Stimulated activated CD4-positive, alpha-beta T cell treated with anti-CD3 and anti-CD28 coated beads, Interleukin-15, amount 100 ng/mL, for 48 hours (primary cell): ENCODE measurements at regions not wholly inside any gene's neighbourhood (a gene's known extent, or its start where the extent isn't known, plus 50 kb on each side); places are given as distances from the start of the nearest gene placed in this dataset.
"Not testable (repeated sequence)": the region's sequence is repeated elsewhere in the genome, so short reads cannot be mapped to it uniquely, and the experiment has no call there.

Experiments used
- DNase-seq, 2 donors: peaks; one replicate each; pipeline ENCODE4 v3.0.0-alpha.2; 2020; ENCODE audit warnings: low read depth in 2 of 2

DNA sequence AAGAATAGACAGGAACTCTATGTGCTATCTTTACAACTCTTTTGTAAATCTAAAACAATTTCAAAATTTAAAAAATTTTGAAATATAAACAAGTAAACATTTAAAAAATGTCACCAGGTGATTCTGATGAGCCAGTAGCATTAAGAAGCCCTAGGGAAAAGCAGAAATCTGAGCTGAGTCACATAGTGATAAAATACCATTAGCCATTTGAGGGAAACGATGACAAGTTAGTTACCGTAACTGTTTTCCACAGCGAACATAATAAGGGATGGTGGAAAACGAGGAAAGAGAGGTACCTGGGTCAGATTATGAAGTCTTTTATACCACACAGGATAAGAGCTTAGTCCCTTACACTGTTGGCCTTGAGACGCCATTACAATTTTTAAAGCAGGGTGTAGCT lies 55.5 kb downstream of the PRR15 start:
- DNase-seq = no peak

DNA sequence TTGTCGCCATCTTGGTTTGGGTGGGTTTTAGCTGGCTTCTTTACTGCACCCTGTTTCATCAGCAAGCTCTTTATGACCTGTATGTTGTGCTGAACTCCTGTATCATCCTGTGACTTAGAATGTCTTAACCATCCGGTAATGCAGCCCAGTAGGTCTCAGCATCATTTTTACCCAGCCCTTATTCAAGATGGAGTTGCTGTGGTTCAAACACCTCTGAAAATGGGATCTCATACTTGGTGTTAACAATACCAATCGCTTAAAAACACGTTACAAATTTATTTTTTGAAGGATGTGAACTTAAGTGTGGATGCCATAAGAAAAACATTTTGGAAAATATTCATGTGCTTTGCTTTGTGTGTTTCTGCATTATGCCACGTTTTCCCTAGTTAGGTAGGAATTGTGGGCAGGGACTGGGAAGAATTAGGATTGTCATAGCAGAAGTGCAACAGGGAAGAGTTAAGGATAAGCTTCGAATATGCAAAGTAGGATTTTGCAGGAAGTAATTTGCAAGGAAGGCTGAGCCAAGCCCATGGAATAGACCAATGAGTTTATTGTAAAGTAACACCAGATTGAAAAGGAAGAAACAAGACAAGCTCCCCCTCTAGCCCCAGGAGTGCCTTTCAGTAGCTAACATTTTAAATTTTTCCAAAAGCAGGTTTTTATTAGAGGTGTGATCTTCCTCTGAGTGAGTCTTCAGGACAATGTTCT lies 56.4 kb downstream of the PRR15 start:
- DNase-seq = no peak

DNA sequence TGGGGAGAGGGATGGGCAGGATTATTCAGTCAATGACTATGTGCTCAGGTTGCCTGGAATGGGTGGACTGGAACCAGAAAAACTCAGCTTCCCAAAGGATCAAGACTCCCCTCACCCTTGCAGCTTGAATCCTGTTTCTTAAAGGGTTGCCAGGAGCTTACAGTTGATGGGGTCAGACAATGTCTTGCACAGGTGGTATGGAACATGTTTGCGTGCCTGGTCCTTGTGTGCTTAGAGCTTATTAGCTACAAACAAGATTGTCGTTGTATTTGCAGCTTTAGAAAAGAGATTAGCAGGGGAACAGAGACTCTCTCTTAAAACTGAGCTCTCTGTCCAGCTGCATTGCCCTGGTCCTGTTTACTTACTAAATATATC lies 56.9 kb downstream of the PRR15 start:
- no peak for DNase-seq

DNA sequence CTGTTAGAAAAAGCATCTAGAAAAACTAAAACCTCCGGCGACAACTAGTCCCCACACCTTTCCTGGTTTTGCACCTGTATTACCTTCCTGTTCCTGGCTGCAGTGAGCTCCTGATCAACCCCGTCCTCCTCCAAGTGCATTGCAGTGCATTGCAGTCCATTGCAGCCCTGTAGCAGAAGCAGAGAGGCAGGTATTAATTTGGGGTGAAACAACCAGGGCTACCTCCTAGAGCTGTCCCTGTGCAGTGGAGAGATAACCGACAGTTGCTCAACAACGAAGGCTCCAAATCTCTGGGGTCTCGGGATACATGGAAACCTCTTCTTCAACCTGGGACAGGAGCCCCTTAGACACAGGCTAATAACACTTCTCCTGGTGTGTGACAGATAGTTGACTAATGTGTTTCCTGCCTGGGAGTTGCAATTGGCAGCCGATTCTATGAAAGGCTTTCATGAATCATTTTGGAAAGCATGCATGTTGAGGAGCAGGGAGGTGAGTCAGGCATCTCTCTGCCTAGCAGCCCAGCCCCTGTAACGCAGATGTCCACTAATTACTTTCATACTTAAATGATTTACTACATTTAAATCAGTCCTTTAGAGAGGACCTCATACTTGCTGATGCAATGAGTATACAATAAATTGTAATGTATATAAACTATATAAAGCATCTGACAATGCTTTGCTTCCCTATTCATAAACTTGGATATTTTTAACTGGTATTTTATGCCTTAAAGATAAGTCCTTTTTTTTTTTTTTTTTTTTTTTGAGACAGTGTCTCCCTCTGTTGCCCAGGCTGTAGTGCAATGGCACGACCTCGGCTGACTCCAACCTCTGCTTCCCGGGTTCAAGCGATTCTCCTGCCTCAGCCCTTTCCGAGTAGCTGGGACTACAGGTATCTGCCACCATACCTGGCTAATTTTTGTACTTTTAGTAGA lies 59.0 kb downstream of the PRR15 start:
- no peak for DNase-seq

DNA sequence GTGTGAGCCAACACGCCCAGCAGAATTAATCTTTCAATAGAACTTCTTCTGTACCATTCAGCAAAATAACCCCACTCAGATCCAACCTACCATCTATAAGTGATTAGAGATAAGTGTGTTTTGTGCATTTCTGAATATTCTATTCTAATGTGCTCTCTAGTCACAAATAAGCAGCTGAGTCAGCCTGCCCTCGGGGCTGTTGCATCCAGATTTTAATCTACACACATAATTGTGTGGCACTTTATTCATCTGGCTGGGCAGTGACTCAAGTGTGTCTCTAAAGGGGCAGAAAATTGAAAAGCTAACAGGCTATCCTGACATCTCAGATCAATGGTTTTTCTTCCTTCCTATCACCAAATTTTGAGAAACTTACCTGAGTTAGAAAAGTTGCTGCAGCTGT lies 60.3 kb downstream of the PRR15 start:
- DNase-seq = no peak

DNA sequence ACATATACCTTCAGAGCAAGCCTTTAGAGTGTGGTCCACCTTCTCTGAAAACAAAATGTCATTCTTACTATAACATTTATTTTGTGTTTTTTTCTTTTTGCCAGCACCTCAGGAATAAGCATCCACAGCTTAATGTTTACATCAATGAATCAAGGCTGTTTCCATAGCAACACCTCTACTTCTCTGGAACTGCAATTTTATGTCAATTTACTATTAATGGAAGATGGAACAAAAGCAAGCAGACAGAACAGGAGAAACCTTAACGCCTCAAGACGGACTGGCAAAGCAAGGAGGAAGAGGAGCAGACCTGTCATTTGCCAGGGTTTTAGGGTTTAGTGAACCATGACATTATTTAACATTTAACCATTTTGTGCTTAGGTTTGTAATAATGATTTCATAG lies 63.1 kb downstream of the PRR15 start:
- DNase-seq = no peak

DNA sequence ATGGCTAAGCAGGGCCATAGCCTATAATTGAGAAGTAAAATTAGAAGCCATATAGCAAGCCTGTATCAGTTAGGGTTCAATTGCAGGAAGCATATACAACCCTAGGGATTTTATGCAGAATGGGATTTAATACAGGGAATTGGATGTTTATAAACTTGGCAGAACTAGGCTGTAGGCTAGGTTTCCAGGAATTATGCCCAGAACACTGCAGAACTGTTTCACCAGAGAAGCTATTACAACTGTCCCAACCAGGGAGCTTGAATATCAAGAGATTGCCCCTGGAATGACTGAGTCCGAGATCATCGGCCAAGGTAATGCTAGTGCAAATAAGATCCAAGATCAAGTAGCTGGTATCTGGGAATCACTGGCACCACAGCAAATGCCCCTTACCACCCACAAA lies 64.0 kb downstream of the PRR15 start:
- no peak for DNase-seq

DNA sequence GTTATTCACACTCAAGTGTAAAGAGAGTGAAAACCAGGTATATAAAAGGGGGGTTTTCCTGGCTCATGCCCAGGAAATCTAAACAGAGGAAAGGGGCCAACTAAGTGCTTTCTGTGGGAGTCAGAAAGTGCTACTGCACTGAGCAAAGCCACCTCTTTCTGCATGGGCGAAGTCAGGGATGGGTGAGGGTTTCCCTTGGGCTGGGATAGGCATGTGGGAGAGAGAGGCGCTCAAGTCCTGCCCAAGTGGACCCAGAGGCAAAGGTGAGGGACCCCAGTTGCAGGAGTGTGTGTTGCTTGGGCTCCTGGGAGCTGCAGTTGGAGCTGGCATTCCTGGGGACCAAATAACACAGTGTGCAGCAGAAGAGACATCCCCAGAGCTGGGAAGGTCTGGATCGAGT lies 65.9 kb downstream of the PRR15 start:
- no peak for DNase-seq

DNA sequence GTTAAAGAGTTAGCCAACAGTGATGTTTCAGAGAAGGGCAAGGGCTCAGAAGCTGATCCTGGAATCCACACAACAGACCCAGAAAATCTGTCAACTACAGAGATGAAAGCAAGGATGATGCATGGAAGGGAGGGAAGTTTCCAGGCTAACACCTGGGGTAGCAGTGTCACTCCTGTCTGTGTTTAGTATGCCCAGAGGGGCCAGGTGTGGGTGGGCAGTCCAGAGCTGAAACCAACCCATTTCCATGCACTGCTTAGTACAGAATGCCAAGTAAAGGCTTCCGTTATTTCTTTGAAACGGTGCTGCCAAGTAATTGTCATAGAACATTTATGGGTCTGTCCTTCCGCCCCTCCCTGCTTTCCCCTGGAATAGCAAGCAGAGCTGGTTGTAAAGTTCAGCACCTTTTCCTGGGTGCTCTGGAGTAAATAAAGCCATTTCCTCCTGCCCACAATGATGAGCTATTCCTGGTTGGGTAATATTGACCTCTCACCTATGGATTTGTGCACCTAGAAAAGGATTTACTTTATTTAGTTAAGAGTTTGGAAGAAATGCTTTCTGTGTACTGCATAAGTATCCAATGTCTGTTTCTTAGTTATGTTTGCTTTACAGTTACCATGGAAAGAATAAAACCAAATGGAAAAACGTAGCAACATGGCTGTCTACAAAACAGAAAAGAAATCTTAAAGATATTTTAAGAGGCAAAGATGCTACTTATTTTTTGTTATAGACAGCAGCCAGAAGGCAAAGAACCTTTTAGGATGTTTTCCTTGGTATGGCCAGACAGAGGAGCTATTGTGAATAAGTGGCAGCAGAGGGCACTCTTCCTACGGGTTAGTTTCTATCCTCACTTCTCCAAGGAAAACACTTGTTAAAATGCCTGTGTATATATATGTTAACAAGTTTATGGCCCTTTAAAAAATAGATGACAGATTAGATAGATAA lies 71.7 kb downstream of the PRR15 start:
- DNase-seq = not testable (repeated sequence)

DNA sequence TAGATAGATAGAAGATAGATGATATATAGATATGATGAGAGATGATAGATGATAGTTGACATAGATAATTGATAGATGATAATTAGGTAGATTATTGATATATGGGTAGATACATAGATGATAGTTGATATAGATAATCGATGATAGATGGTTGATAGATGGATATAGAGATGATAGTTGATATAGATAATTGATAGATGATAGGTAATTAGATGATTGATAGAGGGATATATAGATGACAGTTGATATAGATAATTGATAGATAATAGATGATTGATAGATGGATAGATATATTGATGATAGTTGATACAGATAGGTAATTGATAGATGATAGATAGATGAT lies 72.3 kb downstream of the PRR15 start:
- no peak for DNase-seq

DNA sequence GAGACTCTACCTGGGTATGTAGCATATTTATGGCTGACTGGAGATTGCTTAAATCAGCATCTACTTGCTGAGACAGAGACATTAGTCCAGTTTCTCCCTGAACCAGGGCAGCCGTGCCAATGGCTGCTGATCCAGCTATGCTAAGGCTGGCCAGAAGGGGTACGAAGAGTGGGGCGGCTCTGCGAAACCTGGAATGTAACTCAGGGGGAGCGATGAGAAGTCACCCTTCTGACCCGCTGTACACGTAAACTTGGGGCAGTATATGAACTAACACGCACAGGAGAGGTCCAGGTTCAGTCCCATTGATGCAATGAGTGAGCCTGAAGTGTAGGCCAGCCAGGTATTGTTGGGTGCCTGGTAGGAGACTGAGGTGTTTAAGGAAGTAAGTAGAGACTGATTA lies 73.7 kb downstream of the PRR15 start:
- DNase-seq = no peak

DNA sequence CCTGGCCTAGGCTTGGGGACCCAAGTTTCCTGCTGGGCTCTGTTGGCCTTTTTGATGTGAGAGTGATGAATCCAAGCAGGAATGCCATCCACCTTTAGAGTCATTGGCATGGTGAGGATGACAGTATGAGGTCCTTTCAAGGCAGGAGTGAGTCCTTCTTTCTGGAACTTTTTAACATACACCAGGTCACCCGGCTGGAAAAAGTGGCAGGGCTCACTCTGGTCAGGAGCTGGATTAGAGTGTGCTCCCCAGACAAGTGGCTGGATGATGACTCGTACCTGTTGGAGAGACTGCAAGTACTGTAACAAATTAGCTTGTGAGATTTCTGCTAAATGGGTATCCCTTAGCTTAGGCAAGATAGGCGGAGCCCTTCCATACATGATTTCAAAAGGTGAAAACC lies 75.2 kb downstream of the PRR15 start:
- not testable (repeated sequence) for DNase-seq

DNA sequence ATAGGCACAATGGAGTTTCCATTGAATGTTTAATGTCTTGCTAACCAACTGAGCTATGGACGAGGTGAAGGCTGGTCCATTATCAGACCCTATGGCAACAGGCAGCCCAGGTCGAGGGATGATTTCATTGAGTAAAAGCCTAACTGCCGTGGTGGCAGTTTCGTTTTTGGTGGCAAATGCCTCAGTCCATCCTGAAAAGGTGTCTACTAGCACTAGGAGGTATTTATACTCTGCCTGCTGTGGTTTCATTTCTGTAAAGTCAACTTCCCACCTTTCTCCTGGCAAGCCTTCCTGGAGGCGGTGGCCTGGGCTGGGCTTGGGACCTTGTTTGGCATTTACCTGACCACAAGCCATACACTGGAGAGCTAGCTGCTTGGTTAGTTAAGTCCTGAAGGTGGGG lies 75.8 kb downstream of the PRR15 start:
- no peak for DNase-seq

DNA sequence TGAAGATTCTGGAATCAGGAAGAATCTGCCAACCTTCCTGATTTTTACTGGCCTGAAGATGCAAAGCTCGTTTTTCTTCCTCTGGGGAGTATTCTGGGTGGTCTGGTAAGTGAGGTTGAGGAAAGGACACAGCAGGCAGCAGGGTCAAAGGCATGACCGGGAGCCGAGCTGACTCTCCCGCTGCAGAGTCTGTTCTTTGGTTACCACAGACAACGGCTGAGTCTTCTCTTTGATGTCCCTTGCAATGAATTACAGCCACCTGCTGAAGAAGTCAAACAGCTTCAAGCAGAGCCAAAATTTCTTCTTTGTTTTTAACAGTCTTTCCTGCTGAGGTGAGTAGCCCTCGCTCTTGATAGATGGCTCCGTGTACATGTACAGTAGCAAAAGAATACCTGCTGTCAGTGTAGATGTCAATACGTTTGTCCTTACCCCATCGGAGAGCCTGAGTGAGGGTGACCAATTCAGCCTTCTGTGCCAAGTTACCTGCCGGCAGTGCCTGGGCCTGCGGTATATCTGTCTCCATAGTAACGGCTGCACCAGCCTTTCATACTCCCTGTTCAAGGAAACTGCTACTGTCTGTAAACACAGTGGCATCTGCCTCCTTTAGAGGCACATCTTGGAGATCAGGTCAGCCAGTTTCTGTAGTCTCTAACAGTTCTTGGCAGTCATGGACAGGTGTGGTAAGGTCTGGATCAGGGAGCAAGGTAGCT lies 76.4 kb downstream of the PRR15 start:
- no peak for DNase-seq

DNA sequence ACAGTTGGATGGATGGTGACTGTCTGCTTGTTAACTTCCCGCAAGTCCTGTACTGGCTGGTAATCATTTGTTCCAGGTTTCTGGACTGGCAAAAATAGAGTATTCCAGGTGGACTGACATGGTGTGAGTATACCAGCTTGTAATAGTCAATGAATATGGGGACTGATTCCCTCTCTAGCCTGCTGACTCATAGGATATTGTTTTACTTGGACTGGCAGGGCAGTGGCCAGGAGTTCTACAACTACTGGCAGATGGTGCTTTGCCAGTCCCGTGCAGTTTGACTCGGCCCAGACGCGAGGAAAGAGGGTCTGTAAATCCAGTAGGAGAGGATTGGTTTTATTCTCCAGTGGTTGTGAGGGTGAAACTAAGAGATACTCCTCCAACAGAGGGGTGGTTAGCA lies 78.0 kb downstream of the PRR15 start:
- no peak for DNase-seq

DNA sequence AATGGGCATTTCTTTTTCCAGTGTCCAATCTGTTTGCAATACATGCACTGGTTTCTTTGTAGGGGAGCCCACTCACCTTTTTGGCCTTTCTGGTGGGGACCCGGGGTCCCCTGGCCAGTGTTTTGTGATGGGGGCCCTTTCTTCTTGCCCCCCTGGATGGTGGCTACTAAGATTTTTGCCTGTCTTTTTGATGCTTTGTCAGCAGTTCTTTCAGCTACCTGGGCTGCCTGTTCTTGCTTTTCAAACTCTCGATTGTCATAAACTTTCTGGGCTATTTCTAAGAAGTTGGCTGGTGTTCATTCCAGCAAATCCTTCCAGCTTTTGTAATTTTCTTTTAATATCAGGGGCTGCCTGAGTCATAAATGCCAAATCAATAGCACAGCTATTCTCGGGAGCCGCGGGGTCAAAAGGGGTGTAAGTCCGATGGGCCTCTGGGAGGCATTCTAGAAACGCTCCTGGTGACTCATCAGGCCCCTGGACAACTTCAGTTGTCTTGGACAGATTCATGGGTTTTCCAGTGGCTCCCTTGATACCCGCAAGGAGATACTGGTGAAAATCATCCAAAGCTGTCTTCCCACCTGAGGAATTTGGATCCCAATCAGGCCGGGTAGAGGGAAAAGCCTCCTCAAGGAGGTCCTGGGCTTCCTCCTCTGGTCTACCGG lies 79.0 kb downstream of the PRR15 start:
- no peak for DNase-seq

DNA sequence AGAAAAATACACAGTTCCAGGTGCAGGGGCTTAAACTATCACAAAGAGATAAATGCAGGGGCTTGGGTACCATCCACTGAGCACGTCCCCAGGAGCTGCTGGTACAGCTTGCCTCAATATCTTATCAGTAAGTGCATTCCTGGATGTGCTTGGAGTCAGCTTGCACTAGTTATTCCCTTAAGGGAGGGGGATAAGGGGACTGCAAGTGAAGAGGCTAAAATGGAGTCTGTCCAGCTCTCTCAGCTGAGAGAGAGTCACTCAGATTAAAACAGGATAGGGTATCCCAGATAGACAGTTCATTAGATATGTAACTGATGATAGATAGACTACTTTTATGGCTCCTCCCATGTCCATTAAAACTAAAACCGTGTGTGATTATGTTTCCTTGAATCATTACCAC lies 82.5 kb downstream of the PRR15 start:
- not testable (repeated sequence) for DNase-seq

DNA sequence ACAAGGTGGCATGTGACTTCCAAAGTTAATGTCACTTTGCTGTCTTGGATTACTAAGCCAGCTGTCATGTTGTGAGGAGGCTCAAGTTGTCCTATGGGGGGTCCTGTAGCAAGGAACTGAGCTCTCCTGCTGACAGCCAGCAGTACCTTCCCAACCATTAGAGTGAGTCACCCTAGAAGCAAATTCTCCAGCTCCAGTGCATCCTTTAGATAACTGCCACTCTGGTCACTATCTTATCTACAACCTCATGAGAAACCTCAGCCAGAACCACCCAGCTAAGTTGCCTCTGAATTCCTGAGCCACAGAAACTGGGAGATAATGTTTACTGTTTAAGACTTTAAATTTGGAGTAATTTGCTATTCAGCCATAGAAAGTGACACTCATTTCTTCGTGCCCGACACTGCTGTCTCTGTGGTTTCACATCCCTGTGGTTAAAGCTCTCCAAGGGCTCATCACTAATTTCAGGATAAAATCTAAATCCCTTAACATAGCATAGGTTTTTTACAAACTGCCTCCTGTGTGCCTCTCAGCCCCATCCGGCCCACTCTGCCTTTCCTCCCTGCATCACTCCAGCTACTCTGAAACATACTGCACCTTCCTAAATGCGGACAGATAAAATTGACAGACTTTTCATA lies 83.5 kb downstream of the PRR15 start:
- DNase-seq = no peak

DNA sequence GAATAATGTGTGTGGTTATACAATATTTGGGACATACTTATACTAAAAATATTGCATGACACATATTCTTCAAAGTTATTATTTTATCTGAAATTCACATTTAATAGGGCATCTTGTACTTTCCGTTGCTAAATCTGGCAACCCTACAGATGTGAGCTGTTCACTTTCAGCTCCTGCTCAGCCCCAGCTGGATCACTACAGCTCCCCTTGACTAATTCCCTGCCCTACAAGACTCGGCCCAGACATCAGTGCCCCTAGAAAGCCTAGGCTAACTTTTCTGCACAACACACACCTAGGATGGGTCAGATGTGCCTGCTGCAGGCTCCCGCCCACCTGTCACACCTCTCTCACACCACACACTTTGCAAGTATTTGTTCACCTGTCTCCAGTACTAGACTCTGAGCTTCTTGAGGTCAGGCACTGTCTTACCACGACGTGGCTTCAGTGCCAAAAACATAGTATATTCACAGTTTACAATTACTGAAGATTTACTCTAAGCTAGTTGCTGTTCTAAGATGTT lies 84.1 kb downstream of the PRR15 start:
- not testable (repeated sequence) for DNase-seq

DNA sequence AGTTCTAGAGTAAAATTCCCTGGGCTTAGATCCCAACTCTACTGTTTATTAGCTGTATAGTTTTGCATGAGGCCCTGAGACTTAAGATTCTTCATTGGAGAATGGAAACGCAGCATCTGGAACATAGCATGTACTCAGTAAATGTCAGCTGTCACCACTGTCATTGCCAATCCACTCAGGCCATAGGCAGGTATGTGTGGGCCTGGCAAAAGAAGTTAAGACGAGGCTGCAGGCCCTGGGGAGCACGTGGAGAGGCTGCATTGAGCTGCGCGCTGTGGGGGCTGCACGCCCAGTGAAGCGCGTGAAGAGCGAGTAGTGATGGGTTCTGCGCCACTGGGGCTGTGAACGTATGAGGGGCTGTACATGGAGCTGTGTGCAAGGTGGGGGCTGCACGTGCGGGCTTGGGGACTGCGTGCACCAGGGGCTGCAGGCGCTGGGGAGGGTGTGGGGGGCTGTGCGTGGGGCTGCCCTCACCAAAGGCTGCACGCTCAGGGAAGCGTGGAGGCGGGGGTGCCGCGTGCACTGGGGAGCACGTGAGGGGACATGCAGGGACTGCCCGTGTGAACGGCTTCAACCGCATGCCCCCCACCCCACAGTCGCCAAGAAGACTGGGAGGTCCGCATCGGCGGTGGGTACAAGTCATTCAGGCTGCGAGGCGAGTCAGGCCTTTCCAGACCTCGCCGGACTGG lies 85.5 kb downstream of the PRR15 start:
- DNase-seq = no peak
